Smooth muscle cell (in vitro differentiated cells): ENCODE measurements at regions not wholly inside any gene's neighbourhood (a gene's known extent, or its start where the extent isn't known, plus 50 kb on each side); places are given as distances from the start of the nearest gene placed in this dataset.

ENCODE experiments used
- DNase-seq: peaks from one replicate; lab custom pipeline; 2025; ENCODE audit not compliant: unreplicated experiment; lab: John Stamatoyannopoulos, UW
- H2AFZ ChIP-seq: fragments of 200-600 bp; sonication (generic); 2 replicates; pipeline ENCODE4 v1.6.0; 2016; ENCODE audit warnings: antibody characterized with exemption, low read depth, mild to moderate bottlenecking
- H3F3A ChIP-seq: fragments of 200-600 bp; sonication (generic); 2 replicates; pipeline ENCODE4 v1.6.0; 2017; ENCODE audit warnings: antibody characterized with exemption, low read depth
- H3K27ac ChIP-seq: fragments of 200-600 bp; sonication (generic); 2 replicates; pipeline ENCODE4 v1.5.1; 2016; ENCODE audit warnings: low read depth, mild to moderate bottlenecking
- H3K27me3 ChIP-seq: fragments of 200-600 bp; sonication (generic); 2 replicates; pipeline ENCODE4 v1.6.1; 2016; ENCODE audit warnings: low read depth, mild to moderate bottlenecking
- H3K36me3 ChIP-seq: fragments of 200-600 bp; sonication (generic); 2 replicates; pipeline ENCODE4 v1.5.1; 2016; ENCODE audit warnings: low read depth
- H3K4me1 ChIP-seq: fragments of 200-600 bp; sonication (generic); 2 replicates; pipeline ENCODE4 v1.5.1; 2016; ENCODE audit warnings: low read depth
- H3K4me2 ChIP-seq: fragments of 200-600 bp; sonication (generic); 2 replicates; pipeline ENCODE4 v1.6.0; 2016; ENCODE audit warnings: mild to moderate bottlenecking
- H3K4me3 ChIP-seq: fragments of 200-600 bp; sonication (generic); 2 replicates; pipeline ENCODE4 v1.5.1; 2016; ENCODE audit warnings: mild to moderate bottlenecking
- H3K79me2 ChIP-seq: fragments of 200-600 bp; sonication (generic); 2 replicates; pipeline ENCODE4 v1.6.0; 2016; ENCODE audit warnings: low read depth, mild to moderate bottlenecking
- H3K9ac ChIP-seq: fragments of 200-600 bp; sonication (generic); 2 replicates; pipeline ENCODE4 v1.6.0; 2016; ENCODE audit warnings: low read depth
- H3K9me3 ChIP-seq: fragments of 200-600 bp; sonication (generic); replicated peaks from 2 replicates; pipeline ENCODE4 v1.5.1; 2016; ENCODE audit warnings: low read depth
- H4K20me1 ChIP-seq: fragments of 200-600 bp; sonication (generic); 2 replicates; pipeline ENCODE4 v1.6.0; 2016; ENCODE audit warnings: low read depth
- WGBS: methylation state at CpG from one replicate; pipeline ENCODE4 v1.1.7; 2016; ENCODE audit warnings: low lambda C conversion rate; 5-methylcytosine and 5-hydroxymethylcytosine counted together
- TF ChIP-seq, protein P1 (sequence below): fragments of 200-600 bp; sonication (generic); IDR thresholded peaks from 2 replicates; pipeline ENCODE4 v1.5.1; 2017; ENCODE audit warnings: borderline replicate concordance, mild to moderate bottlenecking, antibody characterized with exemption; ENCODE audit not compliant: insufficient read depth, poor library complexity, severe bottlenecking

DNA sequence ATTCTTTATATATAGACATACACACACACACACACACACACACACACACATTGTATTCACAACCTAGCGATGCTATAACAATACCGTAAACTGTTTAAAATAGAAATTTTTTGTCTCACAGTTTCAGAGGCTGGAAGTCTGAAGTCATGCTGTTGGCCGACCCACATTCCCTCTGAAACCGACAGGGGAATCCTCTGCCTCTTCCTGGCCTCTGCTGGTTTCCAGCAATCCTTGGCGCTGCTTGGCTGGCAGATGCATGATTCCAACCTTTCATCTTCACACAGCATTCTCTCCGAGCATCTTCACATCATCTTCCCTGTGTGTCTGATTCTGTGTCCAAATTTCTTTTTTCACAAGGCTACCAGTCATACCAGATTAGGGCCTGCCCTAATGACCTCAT, 94.8 kb downstream of the CCDC71L start:
- H3K4me1 ChIP-seq: no peaks in the 10 kb centered on the region
- H3K4me3 ChIP-seq: no peak overlapping the region
- no peak overlapping the region for H3K4me2 ChIP-seq
- TF ChIP-seq, protein P1, sequence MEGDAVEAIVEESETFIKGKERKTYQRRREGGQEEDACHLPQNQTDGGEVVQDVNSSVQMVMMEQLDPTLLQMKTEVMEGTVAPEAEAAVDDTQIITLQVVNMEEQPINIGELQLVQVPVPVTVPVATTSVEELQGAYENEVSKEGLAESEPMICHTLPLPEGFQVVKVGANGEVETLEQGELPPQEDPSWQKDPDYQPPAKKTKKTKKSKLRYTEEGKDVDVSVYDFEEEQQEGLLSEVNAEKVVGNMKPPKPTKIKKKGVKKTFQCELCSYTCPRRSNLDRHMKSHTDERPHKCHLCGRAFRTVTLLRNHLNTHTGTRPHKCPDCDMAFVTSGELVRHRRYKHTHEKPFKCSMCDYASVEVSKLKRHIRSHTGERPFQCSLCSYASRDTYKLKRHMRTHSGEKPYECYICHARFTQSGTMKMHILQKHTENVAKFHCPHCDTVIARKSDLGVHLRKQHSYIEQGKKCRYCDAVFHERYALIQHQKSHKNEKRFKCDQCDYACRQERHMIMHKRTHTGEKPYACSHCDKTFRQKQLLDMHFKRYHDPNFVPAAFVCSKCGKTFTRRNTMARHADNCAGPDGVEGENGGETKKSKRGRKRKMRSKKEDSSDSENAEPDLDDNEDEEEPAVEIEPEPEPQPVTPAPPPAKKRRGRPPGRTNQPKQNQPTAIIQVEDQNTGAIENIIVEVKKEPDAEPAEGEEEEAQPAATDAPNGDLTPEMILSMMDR: no peak
- peak overlapping the region; percentile 58 for H3K27ac ChIP-seq
- no peaks in the 10 kb centered on the region for H3K79me2 ChIP-seq
- 54% methylated on average over 6 of the region's 6 CpGs for WGBS
- H3K27me3 ChIP-seq: no peaks in the 10 kb centered on the region
- peak overlapping the region; percentile 35 for H2AFZ ChIP-seq
- no peak for DNase-seq
- H3K36me3 ChIP-seq: no peaks in the 10 kb centered on the region
- no peak overlapping the region for H3K9ac ChIP-seq
- no peaks in the 10 kb centered on the region for H4K20me1 ChIP-seq
- H3F3A ChIP-seq: peaks cover 10% of the 10 kb centered on the region
- H3K9me3 ChIP-seq: no peaks in the 10 kb centered on the region

DNA sequence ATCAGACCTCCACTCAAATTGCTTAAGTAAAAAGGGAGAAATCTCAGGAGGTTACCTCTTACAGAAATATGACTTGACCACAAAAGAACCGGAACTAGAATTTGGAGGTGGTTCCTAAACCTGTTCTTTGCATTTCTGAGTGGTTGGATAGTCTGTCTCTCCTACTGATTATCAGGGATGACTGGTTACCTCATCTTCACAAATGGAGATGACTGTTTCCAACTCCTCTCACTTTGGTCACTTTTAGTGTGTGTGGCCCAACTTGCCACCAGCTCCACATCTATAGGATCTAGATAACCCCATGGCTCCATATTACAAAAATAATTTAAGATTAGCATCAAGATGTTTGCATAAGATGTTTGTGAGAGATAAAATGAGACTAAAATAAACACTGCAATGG, 95.5 kb downstream of the CCDC71L start:
- no peak overlapping the region for H2AFZ ChIP-seq
- H3K4me3 ChIP-seq: no peak overlapping the region
- no peak overlapping the region for H3K27ac ChIP-seq
- peaks cover 10% of the 10 kb centered on the region for H3F3A ChIP-seq
- no peak overlapping the region for H3K9ac ChIP-seq
- 97% methylated on average over 1 of the region's 1 CpG for WGBS
- no peaks in the 10 kb centered on the region for H3K36me3 ChIP-seq
- no peaks in the 10 kb centered on the region for H3K27me3 ChIP-seq
- TF ChIP-seq, protein P1: no peak
- no peaks in the 10 kb centered on the region for H3K9me3 ChIP-seq
- H3K4me2 ChIP-seq: no peak overlapping the region
- H4K20me1 ChIP-seq: no peaks in the 10 kb centered on the region
- DNase-seq: no peak
- no peaks in the 10 kb centered on the region for H3K79me2 ChIP-seq
- H3K4me1 ChIP-seq: no peaks in the 10 kb centered on the region

DNA sequence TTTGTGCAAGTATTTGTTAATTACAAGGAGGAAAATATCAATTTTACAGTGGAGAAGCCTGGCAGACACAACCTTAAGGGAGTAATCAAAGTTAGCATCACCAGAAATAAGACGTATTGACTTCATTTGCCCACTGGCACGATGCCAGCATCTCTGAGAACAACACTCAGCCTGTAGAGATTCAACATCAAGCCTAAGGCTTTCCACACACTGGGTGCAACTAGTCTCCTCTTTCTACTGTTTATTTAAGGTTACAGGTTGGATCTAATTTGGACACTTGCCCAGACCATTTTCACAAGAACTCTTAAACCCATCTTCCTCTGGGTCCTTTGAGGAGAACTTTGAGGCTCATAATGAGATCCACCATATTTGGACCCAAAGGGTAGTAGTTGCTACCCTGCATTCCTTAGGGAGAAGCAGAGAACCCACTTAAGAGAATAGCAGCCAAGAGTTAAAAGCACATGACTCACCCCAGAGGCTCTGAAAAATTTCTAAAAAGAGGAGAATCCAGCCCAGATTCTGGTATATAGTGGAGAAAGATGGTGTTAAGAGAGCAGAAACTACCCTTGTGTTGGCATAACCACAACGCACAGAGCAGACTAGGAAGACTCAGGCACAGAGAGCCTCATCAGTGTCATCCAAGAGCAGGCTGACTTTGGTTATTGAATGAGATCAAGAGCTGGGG, 97.3 kb downstream of the CCDC71L start:
- no peaks in the 10 kb centered on the region for H4K20me1 ChIP-seq
- no peaks in the 10 kb centered on the region for H3K4me1 ChIP-seq
- TF ChIP-seq, protein P1: no peak
- H3K27ac ChIP-seq: no peak overlapping the region
- DNase-seq: no peak
- H3K4me2 ChIP-seq: no peak overlapping the region
- no peaks in the 10 kb centered on the region for H3K27me3 ChIP-seq
- peaks cover 10% of the 10 kb centered on the region for H3F3A ChIP-seq
- 88% methylated on average over 3 of the region's 3 CpGs for WGBS
- H3K9me3 ChIP-seq: no peaks in the 10 kb centered on the region
- no peak overlapping the region for H2AFZ ChIP-seq
- H3K79me2 ChIP-seq: no peaks in the 10 kb centered on the region
- no peaks in the 10 kb centered on the region for H3K36me3 ChIP-seq
- no peak overlapping the region for H3K4me3 ChIP-seq
- H3K9ac ChIP-seq: no peak overlapping the region
